ENCODE measurements at regions not wholly inside any gene's neighbourhood (a gene's known extent, or its start where the extent isn't known, plus 50 kb on each side); places are given as distances from the start of the nearest gene placed in this dataset.

DNA sequence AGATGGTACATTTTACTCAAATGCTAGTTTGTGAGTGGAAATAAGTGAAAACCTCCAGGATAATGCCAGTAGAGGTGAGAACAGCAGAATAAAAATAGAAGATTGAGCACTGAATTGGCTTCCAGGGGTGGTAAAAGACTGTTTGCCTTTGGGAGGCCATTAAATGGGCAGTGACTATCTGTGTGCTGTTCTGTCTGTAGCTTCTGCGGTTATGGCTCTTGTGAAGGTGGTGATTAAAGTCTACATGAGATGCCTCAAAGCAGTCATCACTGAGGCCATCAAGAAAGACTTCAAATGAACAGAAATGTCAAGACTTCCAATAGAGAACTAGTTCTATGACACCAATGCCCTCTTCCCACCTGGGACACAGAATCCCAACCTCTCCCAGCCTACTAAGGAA lies 108.8 kb downstream of the EFHB start:
- H3K79me2 ChIP-seq (ENCODE audit: control insufficient read depth, insufficient read depth, low read length): no peaks in the 10 kb centered on the region
- no peaks in the 10 kb centered on the region for H3K27me3 ChIP-seq (replicated peaks in 1 of 2; ENCODE audit: control insufficient read depth in 2 of 2, insufficient read depth in 2 of 2, low read length in 1 of 2)
- 0% methylated on average over 1 of the region's 1 CpG for WGBS (ENCODE audit: insufficient coverage, insufficient replicate concordance, low lambda C conversion rate, missing lambda C conversion rate)
- FAIRE-seq (no peak), DNase-seq (ENCODE audit: low read depth, low spot score) (no peak), ATAC-seq (no peak)
- no peaks in the 10 kb centered on the region; the same call in 2 of the 3 replicates for H3K9me3 ChIP-seq (replicated peaks; ENCODE audit: control insufficient read depth, insufficient read depth, low read length)
- no peak overlapping the region for H3K4me3 ChIP-seq
- BruUV-seq (replicated peaks): no TSS peak
- ChIA-PET POLR2A (no interaction called here), RAD21 (ENCODE audit: unreplicated experiment) (no interaction called here), CTCF (no interaction called here), SMC1A (ENCODE audit: uncharacterized antibody, unreplicated experiment) (no interaction called here)
- no peak overlapping the region for H2AFZ ChIP-seq (ENCODE audit: control insufficient read depth, low read depth, low read length)
- TF ChIP-seq TCF3 (IDR thresholded peaks at IDR 0.05; ENCODE audit: borderline replicate concordance, insufficient read depth, low read depth, low read length): no peak
- TF ChIP-seq, protein P1, sequence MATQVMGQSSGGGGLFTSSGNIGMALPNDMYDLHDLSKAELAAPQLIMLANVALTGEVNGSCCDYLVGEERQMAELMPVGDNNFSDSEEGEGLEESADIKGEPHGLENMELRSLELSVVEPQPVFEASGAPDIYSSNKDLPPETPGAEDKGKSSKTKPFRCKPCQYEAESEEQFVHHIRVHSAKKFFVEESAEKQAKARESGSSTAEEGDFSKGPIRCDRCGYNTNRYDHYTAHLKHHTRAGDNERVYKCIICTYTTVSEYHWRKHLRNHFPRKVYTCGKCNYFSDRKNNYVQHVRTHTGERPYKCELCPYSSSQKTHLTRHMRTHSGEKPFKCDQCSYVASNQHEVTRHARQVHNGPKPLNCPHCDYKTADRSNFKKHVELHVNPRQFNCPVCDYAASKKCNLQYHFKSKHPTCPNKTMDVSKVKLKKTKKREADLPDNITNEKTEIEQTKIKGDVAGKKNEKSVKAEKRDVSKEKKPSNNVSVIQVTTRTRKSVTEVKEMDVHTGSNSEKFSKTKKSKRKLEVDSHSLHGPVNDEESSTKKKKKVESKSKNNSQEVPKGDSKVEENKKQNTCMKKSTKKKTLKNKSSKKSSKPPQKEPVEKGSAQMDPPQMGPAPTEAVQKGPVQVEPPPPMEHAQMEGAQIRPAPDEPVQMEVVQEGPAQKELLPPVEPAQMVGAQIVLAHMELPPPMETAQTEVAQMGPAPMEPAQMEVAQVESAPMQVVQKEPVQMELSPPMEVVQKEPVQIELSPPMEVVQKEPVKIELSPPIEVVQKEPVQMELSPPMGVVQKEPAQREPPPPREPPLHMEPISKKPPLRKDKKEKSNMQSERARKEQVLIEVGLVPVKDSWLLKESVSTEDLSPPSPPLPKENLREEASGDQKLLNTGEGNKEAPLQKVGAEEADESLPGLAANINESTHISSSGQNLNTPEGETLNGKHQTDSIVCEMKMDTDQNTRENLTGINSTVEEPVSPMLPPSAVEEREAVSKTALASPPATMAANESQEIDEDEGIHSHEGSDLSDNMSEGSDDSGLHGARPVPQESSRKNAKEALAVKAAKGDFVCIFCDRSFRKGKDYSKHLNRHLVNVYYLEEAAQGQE (IDR thresholded peaks at IDR 0.05; ENCODE audit: low read depth, low read length): no peak
- no peak for TF ChIP-seq ZNF207 (IDR thresholded peaks at IDR 0.05; ENCODE audit: borderline replicate concordance)
- TF ChIP-seq, protein P2, sequence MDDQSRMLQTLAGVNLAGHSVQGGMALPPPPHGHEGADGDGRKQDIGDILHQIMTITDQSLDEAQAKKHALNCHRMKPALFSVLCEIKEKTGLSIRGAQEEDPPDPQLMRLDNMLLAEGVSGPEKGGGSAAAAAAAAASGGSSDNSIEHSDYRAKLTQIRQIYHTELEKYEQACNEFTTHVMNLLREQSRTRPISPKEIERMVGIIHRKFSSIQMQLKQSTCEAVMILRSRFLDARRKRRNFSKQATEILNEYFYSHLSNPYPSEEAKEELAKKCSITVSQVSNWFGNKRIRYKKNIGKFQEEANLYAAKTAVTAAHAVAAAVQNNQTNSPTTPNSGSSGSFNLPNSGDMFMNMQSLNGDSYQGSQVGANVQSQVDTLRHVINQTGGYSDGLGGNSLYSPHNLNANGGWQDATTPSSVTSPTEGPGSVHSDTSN (IDR thresholded peaks at IDR 0.05; ENCODE audit: insufficient replicate concordance, low read depth, low read length): no peak
- no peak for TF ChIP-seq NR2F1 (conservative IDR thresholded peaks at IDR 0.05)
- no peak for TF ChIP-seq JUNB (IDR thresholded peaks at IDR 0.05)
- TF ChIP-seq WRNIP1 (IDR thresholded peaks at IDR 0.05; ENCODE audit: borderline replicate concordance, low read depth, low read length): no peak
- no peak for TF ChIP-seq DPF2 (IDR thresholded peaks at IDR 0.05)
- TF ChIP-seq NFYA (IDR thresholded peaks at IDR 0.05; ENCODE audit: borderline replicate concordance, low read depth, low read length): no peak
- no peak for TF ChIP-seq SMC3 (IDR thresholded peaks at IDR 0.05; ENCODE audit: borderline replicate concordance, low read length)
- no peak for TF ChIP-seq RELB (IDR thresholded peaks at IDR 0.05; ENCODE audit: low read depth)
- H3K4me1 ChIP-seq (ENCODE audit: control insufficient read depth, insufficient read depth, low read length): no peaks in the 10 kb centered on the region
- intact Hi-C loops (cut with micrococcal nuclease; ENCODE audit: unreplicated experiment): no loop called here
- H3K36me3 ChIP-seq (ENCODE audit: control insufficient read depth in 2 of 2, insufficient read depth in 2 of 2, low read length in 1 of 2): no peaks in the 10 kb centered on the region
- H3K9ac ChIP-seq (ENCODE audit: control insufficient read depth, insufficient read depth, low read length): no peak overlapping the region
- in situ Hi-C loops (cut with MboI): no loop called here
- H4K20me1 ChIP-seq (ENCODE audit: control insufficient read depth, insufficient read depth): no peaks in the 10 kb centered on the region
- no peak overlapping the region for H3K27ac ChIP-seq (ENCODE audit: control insufficient read depth, insufficient read depth)
- H3K4me2 ChIP-seq (ENCODE audit: control insufficient read depth, insufficient read depth): no peak overlapping the region
